ENCODE measurements at regions not wholly inside any gene's neighbourhood (a gene's known extent, or its start where the extent isn't known, plus 50 kb on each side); places are given as distances from the start of the nearest gene placed in this dataset.

DNA sequence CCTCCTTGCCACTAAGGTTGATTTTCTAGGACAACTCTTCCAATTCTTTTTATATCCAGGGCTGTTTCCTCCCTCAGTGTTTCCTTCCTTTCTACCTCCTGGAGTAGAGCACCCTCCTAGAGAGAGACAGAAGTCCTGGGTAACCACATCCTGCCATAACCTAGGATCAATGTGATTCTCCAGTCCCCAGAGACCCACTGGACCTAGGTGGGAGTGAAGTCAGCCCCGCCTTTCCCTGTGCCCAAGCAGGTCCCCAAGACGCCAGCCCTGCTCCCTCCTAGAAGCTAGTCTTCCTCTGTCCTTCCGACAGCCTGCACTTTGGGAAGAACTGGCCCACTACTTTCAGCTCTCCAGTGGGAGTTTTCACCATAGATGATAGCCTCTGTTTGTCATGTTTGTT is 166.8 kb upstream of the PLEKHG7 start:
- Mint-ChIP-seq H3K36me3 (ENCODE audit: low read depth) (no peaks in the 10 kb centered on the region), H3K9me3 (no peaks in the 10 kb centered on the region), H3K4me3 (no peak overlapping the region), H3K4me1 (peaks cover 11% of the 10 kb centered on the region; the same call in 2 of the 3 replicates), H3K27ac (peak overlapping the region; percentile 16; the same call in 1 of the 2 replicates), H3K27me3 (ENCODE audit: insufficient read depth, low read depth, poor library complexity) (no peaks in the 10 kb centered on the region)
- Histone ChIP-seq H3K27me3 (ENCODE audit: insufficient read depth) (no peaks in the 10 kb centered on the region), H3K4me3 (no peak overlapping the region), H2AFZ (peak overlapping the region; percentile 80; the same call in 1 of the 2 replicates), H3K79me2 (replicated peaks; ENCODE audit: insufficient read depth) (no peaks in the 10 kb centered on the region), H3K9me2 (ENCODE audit: insufficient read depth) (peaks cover 5% of the 10 kb centered on the region; the same call in 1 of the 2 replicates), H3K36me3 (ENCODE audit: insufficient read depth) (no peaks in the 10 kb centered on the region), H3K27ac (ENCODE audit: low read depth) (no peak overlapping the region), H3K4me2 (no peak overlapping the region), H3F3A (replicated peaks; ENCODE audit: low read depth) (no peaks in the 10 kb centered on the region), H4K20me1 (replicated peaks; ENCODE audit: insufficient read depth) (no peaks in the 10 kb centered on the region), H3K4me1 (ENCODE audit: insufficient read depth) (no peaks in the 10 kb centered on the region)
- ATAC-seq: no peak
- no peak for DNase-seq (ENCODE audit: low spot score)
- TF ChIP-seq STAT1 (IDR thresholded peaks at IDR 0.05; ENCODE audit: unreplicated experiment) (no peak), CREB1 (CRISPR knock-in tag; IDR thresholded peaks at IDR 0.05; ENCODE audit: low read depth) (no peak), NANOG (IDR thresholded peaks at IDR 0.05; ENCODE audit: borderline replicate concordance) (no peak), JUNB (IDR thresholded peaks at IDR 0.05; ENCODE audit: unreplicated experiment) (no peak), ZNF331 (CRISPR knock-in tag; IDR thresholded peaks at IDR 0.05; ENCODE audit: low read depth) (no peak), EZH2 (IDR thresholded peaks at IDR 0.05; ENCODE audit: low read depth, unreplicated experiment) (no peak)
- TF ChIP-seq, protein P1, sequence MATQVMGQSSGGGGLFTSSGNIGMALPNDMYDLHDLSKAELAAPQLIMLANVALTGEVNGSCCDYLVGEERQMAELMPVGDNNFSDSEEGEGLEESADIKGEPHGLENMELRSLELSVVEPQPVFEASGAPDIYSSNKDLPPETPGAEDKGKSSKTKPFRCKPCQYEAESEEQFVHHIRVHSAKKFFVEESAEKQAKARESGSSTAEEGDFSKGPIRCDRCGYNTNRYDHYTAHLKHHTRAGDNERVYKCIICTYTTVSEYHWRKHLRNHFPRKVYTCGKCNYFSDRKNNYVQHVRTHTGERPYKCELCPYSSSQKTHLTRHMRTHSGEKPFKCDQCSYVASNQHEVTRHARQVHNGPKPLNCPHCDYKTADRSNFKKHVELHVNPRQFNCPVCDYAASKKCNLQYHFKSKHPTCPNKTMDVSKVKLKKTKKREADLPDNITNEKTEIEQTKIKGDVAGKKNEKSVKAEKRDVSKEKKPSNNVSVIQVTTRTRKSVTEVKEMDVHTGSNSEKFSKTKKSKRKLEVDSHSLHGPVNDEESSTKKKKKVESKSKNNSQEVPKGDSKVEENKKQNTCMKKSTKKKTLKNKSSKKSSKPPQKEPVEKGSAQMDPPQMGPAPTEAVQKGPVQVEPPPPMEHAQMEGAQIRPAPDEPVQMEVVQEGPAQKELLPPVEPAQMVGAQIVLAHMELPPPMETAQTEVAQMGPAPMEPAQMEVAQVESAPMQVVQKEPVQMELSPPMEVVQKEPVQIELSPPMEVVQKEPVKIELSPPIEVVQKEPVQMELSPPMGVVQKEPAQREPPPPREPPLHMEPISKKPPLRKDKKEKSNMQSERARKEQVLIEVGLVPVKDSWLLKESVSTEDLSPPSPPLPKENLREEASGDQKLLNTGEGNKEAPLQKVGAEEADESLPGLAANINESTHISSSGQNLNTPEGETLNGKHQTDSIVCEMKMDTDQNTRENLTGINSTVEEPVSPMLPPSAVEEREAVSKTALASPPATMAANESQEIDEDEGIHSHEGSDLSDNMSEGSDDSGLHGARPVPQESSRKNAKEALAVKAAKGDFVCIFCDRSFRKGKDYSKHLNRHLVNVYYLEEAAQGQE (IDR thresholded peaks at IDR 0.05; ENCODE audit: unreplicated experiment): no peak
- TF ChIP-seq, protein P2, sequence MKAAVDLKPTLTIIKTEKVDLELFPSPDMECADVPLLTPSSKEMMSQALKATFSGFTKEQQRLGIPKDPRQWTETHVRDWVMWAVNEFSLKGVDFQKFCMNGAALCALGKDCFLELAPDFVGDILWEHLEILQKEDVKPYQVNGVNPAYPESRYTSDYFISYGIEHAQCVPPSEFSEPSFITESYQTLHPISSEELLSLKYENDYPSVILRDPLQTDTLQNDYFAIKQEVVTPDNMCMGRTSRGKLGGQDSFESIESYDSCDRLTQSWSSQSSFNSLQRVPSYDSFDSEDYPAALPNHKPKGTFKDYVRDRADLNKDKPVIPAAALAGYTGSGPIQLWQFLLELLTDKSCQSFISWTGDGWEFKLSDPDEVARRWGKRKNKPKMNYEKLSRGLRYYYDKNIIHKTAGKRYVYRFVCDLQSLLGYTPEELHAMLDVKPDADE (IDR thresholded peaks at IDR 0.05): no peak
- TF ChIP-seq, protein P3, sequence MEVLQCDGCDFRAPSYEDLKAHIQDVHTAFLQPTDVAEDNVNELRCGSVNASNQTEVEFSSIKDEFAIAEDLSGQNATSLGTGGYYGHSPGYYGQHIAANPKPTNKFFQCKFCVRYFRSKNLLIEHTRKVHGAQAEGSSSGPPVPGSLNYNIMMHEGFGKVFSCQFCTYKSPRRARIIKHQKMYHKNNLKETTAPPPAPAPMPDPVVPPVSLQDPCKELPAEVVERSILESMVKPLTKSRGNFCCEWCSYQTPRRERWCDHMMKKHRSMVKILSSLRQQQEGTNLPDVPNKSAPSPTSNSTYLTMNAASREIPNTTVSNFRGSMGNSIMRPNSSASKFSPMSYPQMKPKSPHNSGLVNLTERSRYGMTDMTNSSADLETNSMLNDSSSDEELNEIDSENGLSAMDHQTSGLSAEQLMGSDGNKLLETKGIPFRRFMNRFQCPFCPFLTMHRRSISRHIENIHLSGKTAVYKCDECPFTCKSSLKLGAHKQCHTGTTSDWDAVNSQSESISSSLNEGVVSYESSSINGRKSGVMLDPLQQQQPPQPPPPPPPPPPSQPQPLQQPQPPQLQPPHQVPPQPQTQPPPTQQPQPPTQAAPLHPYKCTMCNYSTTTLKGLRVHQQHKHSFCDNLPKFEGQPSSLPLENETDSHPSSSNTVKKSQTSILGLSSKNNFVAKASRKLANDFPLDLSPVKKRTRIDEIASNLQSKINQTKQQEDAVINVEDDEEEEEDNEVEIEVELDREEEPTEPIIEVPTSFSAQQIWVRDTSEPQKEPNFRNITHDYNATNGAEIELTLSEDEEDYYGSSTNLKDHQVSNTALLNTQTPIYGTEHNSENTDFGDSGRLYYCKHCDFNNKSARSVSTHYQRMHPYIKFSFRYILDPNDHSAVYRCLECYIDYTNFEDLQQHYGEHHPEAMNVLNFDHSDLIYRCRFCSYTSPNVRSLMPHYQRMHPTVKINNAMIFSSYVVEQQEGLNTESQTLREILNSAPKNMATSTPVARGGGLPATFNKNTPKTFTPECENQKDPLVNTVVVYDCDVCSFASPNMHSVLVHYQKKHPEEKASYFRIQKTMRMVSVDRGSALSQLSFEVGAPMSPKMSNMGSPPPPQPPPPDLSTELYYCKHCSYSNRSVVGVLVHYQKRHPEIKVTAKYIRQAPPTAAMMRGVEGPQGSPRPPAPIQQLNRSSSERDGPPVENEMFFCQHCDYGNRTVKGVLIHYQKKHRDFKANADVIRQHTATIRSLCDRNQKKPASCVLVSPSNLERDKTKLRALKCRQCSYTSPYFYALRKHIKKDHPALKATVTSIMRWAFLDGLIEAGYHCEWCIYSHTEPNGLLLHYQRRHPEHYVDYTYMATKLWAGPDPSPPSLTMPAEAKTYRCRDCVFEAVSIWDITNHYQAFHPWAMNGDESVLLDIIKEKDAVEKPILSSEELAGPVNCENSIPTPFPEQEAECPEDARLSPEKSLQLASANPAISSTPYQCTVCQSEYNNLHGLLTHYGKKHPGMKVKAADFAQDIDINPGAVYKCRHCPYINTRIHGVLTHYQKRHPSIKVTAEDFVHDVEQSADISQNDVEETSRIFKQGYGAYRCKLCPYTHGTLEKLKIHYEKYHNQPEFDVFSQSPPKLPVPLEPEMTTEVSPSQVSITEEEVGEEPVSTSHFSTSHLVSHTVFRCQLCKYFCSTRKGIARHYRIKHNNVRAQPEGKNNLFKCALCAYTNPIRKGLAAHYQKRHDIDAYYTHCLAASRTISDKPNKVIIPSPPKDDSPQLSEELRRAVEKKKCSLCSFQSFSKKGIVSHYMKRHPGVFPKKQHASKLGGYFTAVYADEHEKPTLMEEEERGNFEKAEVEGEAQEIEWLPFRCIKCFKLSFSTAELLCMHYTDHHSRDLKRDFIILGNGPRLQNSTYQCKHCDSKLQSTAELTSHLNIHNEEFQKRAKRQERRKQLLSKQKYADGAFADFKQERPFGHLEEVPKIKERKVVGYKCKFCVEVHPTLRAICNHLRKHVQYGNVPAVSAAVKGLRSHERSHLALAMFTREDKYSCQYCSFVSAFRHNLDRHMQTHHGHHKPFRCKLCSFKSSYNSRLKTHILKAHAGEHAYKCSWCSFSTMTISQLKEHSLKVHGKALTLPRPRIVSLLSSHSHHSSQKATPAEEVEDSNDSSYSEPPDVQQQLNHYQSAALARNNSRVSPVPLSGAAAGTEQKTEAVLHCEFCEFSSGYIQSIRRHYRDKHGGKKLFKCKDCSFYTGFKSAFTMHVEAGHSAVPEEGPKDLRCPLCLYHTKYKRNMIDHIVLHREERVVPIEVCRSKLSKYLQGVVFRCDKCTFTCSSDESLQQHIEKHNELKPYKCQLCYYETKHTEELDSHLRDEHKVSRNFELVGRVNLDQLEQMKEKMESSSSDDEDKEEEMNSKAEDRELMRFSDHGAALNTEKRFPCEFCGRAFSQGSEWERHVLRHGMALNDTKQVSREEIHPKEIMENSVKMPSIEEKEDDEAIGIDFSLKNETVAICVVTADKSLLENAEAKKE (CRISPR knock-in tag; IDR thresholded peaks at IDR 0.05): no peak
- TF ChIP-seq, protein P4, sequence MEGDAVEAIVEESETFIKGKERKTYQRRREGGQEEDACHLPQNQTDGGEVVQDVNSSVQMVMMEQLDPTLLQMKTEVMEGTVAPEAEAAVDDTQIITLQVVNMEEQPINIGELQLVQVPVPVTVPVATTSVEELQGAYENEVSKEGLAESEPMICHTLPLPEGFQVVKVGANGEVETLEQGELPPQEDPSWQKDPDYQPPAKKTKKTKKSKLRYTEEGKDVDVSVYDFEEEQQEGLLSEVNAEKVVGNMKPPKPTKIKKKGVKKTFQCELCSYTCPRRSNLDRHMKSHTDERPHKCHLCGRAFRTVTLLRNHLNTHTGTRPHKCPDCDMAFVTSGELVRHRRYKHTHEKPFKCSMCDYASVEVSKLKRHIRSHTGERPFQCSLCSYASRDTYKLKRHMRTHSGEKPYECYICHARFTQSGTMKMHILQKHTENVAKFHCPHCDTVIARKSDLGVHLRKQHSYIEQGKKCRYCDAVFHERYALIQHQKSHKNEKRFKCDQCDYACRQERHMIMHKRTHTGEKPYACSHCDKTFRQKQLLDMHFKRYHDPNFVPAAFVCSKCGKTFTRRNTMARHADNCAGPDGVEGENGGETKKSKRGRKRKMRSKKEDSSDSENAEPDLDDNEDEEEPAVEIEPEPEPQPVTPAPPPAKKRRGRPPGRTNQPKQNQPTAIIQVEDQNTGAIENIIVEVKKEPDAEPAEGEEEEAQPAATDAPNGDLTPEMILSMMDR (conservative IDR thresholded peaks at IDR 0.05; ENCODE audit: low read depth in 2 of 2): no peak

Measured in GM23338 (cell line).